ENCODE measurements at regions not wholly inside any gene's neighbourhood (a gene's known extent, or its start where the extent isn't known, plus 50 kb on each side); places are given as distances from the start of the nearest gene placed in this dataset.

GRCh38 chr2:7845332-7845731 is 836.5 kb upstream of the ID2 start:
- Histone ChIP-seq H4K20me1 (ENCODE audit: insufficient read depth) (no peaks in the 10 kb centered on the region), H3F3A (ENCODE audit: insufficient read depth, low read length, poor library complexity, severe bottlenecking) (no peaks in the 10 kb centered on the region), H3K9ac (ENCODE audit: low read length) (no peak overlapping the region), H2AFZ (ENCODE audit: low read depth, low read length) (no peak overlapping the region), H3K9me3 (ENCODE audit: low read length) (no peaks in the 10 kb centered on the region), H3K27ac (ENCODE audit: low read length) (no peak overlapping the region), H3K4me3 (ENCODE audit: low read length) (no peak overlapping the region), H3K79me2 (replicated peaks; ENCODE audit: insufficient read depth, low read length) (no peaks in the 10 kb centered on the region), H3K4me2 (ENCODE audit: low read length) (no peak overlapping the region), H3K36me3 (ENCODE audit: insufficient read depth, low read length) (no peaks in the 10 kb centered on the region), H3K9me2 (ENCODE audit: insufficient read depth, low read length) (no peaks in the 10 kb centered on the region), H3K27me3 (ENCODE audit: insufficient read depth, low read depth, low read length) (no peaks in the 10 kb centered on the region)
- TF ChIP-seq EZH2 (IDR thresholded peaks at IDR 0.05; ENCODE audit: borderline replicate concordance, insufficient read depth, low read length, poor library complexity, severe bottlenecking) (no peak), MXI1 (conservative IDR thresholded peaks at IDR 0.05; ENCODE audit: poor library complexity, severe bottlenecking) (no peak), TAF1 (IDR thresholded peaks at IDR 0.05; ENCODE audit: low read depth) (no peak), EP300 (conservative IDR thresholded peaks at IDR 0.05; ENCODE audit: poor library complexity, severe bottlenecking) (no peak), SMC3 (conservative IDR thresholded peaks at IDR 0.05; ENCODE audit: poor library complexity) (no peak), POLR2AphosphoS5 (IDR thresholded peaks at IDR 0.05) (no peak), RAD21 (conservative IDR thresholded peaks at IDR 0.05) (no peak)

GRCh38 chr2:7846607-7847006 is 835.2 kb upstream of the ID2 start:
- H3K4me2 ChIP-seq (ENCODE audit: low read length): no peak overlapping the region
- H3K9me2 ChIP-seq (ENCODE audit: insufficient read depth, low read length): no peaks in the 10 kb centered on the region
- no peaks in the 10 kb centered on the region for H3K79me2 ChIP-seq (replicated peaks; ENCODE audit: insufficient read depth, low read length)
- H3K9me3 ChIP-seq (ENCODE audit: low read length): no peaks in the 10 kb centered on the region
- no peaks in the 10 kb centered on the region for H3K36me3 ChIP-seq (ENCODE audit: insufficient read depth, low read length)
- H3K9ac ChIP-seq (ENCODE audit: low read length): no peak overlapping the region
- H3K4me3 ChIP-seq (ENCODE audit: low read length): no peak overlapping the region
- no peaks in the 10 kb centered on the region for H4K20me1 ChIP-seq (ENCODE audit: insufficient read depth)
- no peak for TF ChIP-seq EP300 (conservative IDR thresholded peaks at IDR 0.05; ENCODE audit: poor library complexity, severe bottlenecking)
- no peak for TF ChIP-seq MXI1 (conservative IDR thresholded peaks at IDR 0.05; ENCODE audit: poor library complexity, severe bottlenecking)
- no peak for TF ChIP-seq POLR2AphosphoS5 (IDR thresholded peaks at IDR 0.05)
- TF ChIP-seq EZH2 (IDR thresholded peaks at IDR 0.05; ENCODE audit: borderline replicate concordance, insufficient read depth, low read length, poor library complexity, severe bottlenecking): no peak
- no peak for TF ChIP-seq REST (IDR thresholded peaks at IDR 0.05; ENCODE audit: borderline replicate concordance)
- no peak for TF ChIP-seq RAD21 (conservative IDR thresholded peaks at IDR 0.05)
- no peak for TF ChIP-seq TAF1 (IDR thresholded peaks at IDR 0.05; ENCODE audit: low read depth)
- no peak for TF ChIP-seq CTCF (IDR thresholded peaks at IDR 0.05; ENCODE audit: poor library complexity, severe bottlenecking)
- TF ChIP-seq SMC3 (conservative IDR thresholded peaks at IDR 0.05; ENCODE audit: poor library complexity): no peak
- H3F3A ChIP-seq (ENCODE audit: insufficient read depth, low read length, poor library complexity, severe bottlenecking): no peaks in the 10 kb centered on the region
- H2AFZ ChIP-seq (ENCODE audit: low read depth, low read length): no peak overlapping the region
- no peak overlapping the region for H3K27ac ChIP-seq (ENCODE audit: low read length)
- no peaks in the 10 kb centered on the region for H3K27me3 ChIP-seq (ENCODE audit: insufficient read depth, low read depth, low read length)

Measured in neural cell (in vitro differentiated cells).